GM12892 (cell line): ENCODE measurements at regions not wholly inside any gene's neighbourhood (a gene's known extent, or its start where the extent isn't known, plus 50 kb on each side); places are given as distances from the start of the nearest gene placed in this dataset.

Source experiments
- POLR2A ChIP-seq: IDR thresholded peaks from 2 replicates; pipeline ENCODE4 v1.6.1; 2011; ENCODE audit warnings: low read depth, low read length, control low read depth
- POLR2AphosphoS5 ChIP-seq: IDR thresholded peaks from 2 replicates; pipeline ENCODE4 v1.6.1; 2011; ENCODE audit warnings: low read depth, low read length, control low read depth
- TAF1 ChIP-seq: IDR thresholded peaks from 2 replicates; pipeline ENCODE4 v1.6.1; 2011; ENCODE audit warnings: low read depth, mild to moderate bottlenecking, control low read depth, low read length, borderline replicate concordance

DNA sequence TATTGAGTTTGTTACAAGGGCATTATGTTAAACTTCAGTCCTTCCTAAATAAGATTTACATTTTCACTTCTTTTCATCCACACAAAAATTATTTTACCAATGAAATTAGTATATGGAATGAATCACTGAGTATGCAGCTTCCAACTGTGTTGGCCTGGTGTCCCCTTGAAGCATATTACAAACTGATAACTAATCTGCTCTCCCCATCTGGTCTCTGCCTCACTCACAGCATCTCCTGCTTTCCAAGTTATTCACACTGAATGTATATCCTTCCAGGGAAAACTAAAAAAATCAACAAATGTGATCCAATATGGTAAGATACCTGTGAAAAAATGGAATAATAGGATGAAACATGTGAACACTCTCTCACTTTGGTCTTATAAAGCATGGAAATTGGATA is 90.0 kb upstream of the NYAP2 start:
- no peak for TF ChIP-seq POLR2AphosphoS5
- no peak for TF ChIP-seq TAF1
- TF ChIP-seq POLR2A = no peak
